ENCODE measurements at regions not wholly inside any gene's neighbourhood (a gene's known extent, or its start where the extent isn't known, plus 50 kb on each side); places are given as distances from the start of the nearest gene placed in this dataset.

GRCh38 chr9:4420351-4420750 is 69.9 kb upstream of the SLC1A1 start:
- H3K4me3 ChIP-seq: no peak overlapping the region
- H3K27me3 ChIP-seq: no peaks in the 10 kb centered on the region
- no peaks in the 10 kb centered on the region for H3K9me3 ChIP-seq
- ATAC-seq (ENCODE audit: low FRiP score in 2 of 2) (no peak), DNase-seq (no peak)
- 77 to 81% methylated on average over 6 of the region's 6 CpGs for WGBS, 2 donors
- peaks cover 0 to 8% (median 4%) of the 10 kb centered on the region in 4 donors for H3K4me1 ChIP-seq
- TF ChIP-seq POLR2A (IDR thresholded peaks at IDR 0.05) (no peak), POLR2AphosphoS5 (IDR thresholded peaks at IDR 0.05) (no peak), CTCF (IDR thresholded peaks at IDR 0.05) (no peak), EP300 (IDR thresholded peaks at IDR 0.05) (no peak)
- H3K36me3 ChIP-seq: no peaks in the 10 kb centered on the region
- no peak overlapping the region for H3K27ac ChIP-seq

- H3K36me3 ChIP-seq: no peaks in the 10 kb centered on the region
- no peaks in the 10 kb centered on the region for H3K27me3 ChIP-seq
- TF ChIP-seq POLR2AphosphoS5 (IDR thresholded peaks at IDR 0.05) (no peak), EP300 (IDR thresholded peaks at IDR 0.05) (no peak), POLR2A (IDR thresholded peaks at IDR 0.05) (no peak)
- 69 to 82% methylated on average over 2 of the region's 2 CpGs for WGBS, 2 donors
- H3K27ac ChIP-seq: no peak overlapping the region
- no peaks in the 10 kb centered on the region for H3K9me3 ChIP-seq
- no peak for DNase-seq
- peaks cover 0 to 2% (median 0%) of the 10 kb centered on the region in 4 donors for H3K4me1 ChIP-seq
- H3K4me3 ChIP-seq: no peak overlapping the region
- ATAC-seq (ENCODE audit: low FRiP score in 2 of 2): no peak
Observed at GRCh38 chr9:4417578-4418325, 72.5 kb upstream of the SLC1A1 start.

GRCh38 chr9:4416467-4416866 is 73.8 kb upstream of the SLC1A1 start:
- WGBS, 2 donors: 53 to 65% methylated on average over 1 of the region's 1 CpG
- Histone ChIP-seq H3K4me1 (peaks cover 0 to 2% (median 0%) of the 10 kb centered on the region in 4 donors), H3K9me3 (no peaks in the 10 kb centered on the region), H3K27me3 (no peaks in the 10 kb centered on the region), H3K27ac (no peak overlapping the region), H3K4me3 (no peak overlapping the region), H3K36me3 (no peaks in the 10 kb centered on the region)
- no peak for DNase-seq
- TF ChIP-seq POLR2A (IDR thresholded peaks at IDR 0.05): no peak
- no peak for ATAC-seq (ENCODE audit: low FRiP score in 2 of 2)

GRCh38 chr9:4415281-4415680 is 75.0 kb upstream of the SLC1A1 start:
- WGBS, 2 donors: 80 to 84% methylated on average over 2 of the region's 2 CpGs
- Histone ChIP-seq H3K4me3 (no peak overlapping the region), H3K4me1 (peaks cover 0 to 2% (median 0%) of the 10 kb centered on the region in 4 donors), H3K9me3 (no peaks in the 10 kb centered on the region), H3K27ac (no peak overlapping the region), H3K36me3 (no peaks in the 10 kb centered on the region), H3K27me3 (no peaks in the 10 kb centered on the region)
- ATAC-seq (ENCODE audit: low FRiP score in 2 of 2) (no peak), DNase-seq (no peak)
- TF ChIP-seq POLR2AphosphoS5 (IDR thresholded peaks at IDR 0.05) (no peak), CTCF (IDR thresholded peaks at IDR 0.05) (no peak), POLR2A (IDR thresholded peaks at IDR 0.05) (no peak), EP300 (IDR thresholded peaks at IDR 0.05) (no peak)

GRCh38 chr9:4413856-4414255 is 76.4 kb upstream of the SLC1A1 start:
- 82 to 94% methylated on average over 1 of the region's 1 CpG for WGBS, 2 donors
- no peak overlapping the region for H3K4me3 ChIP-seq
- H3K27ac ChIP-seq: no peak overlapping the region
- DNase-seq: no peak
- no peaks in the 10 kb centered on the region for H3K9me3 ChIP-seq
- no peak for ATAC-seq (ENCODE audit: low FRiP score in 2 of 2)
- no peaks in the 10 kb centered on the region for H3K27me3 ChIP-seq
- H3K36me3 ChIP-seq: no peaks in the 10 kb centered on the region
- TF ChIP-seq CTCF (IDR thresholded peaks at IDR 0.05): no peak
- no peak for TF ChIP-seq POLR2AphosphoS5 (IDR thresholded peaks at IDR 0.05)
- no peak for TF ChIP-seq EP300 (IDR thresholded peaks at IDR 0.05)
- no peak for TF ChIP-seq POLR2A (IDR thresholded peaks at IDR 0.05)
- peaks cover 0 to 2% (median 0%) of the 10 kb centered on the region in 4 donors for H3K4me1 ChIP-seq

DNA sequence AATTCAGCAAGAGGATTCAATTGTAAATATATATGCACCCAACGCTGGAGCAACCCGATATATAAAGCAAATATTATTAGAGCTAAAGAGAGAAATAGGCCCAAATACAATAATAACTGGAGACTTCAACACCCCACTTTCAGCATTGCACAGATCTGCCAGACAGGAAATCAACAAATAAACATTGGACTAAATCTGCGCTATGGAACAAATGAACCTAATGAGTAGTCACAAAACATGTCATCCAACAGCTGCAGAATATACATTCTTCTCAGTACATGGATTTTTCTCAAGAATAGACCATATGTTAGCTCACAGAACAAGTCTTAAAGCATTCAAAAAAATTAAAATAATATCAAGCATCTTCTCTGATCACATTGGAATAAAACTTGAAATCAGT is 86.1 kb upstream of the SLC1A1 start:
- H3K27me3 ChIP-seq: no peaks in the 10 kb centered on the region
- peaks cover 0 to 12% (median 0%) of the 10 kb centered on the region in 4 donors for H3K9me3 ChIP-seq
- no peak overlapping the region for H3K27ac ChIP-seq
- ATAC-seq (ENCODE audit: low FRiP score in 2 of 2): no peak
- WGBS, 2 donors: 56 to 75% methylated on average over 3 of the region's 3 CpGs
- H3K4me1 ChIP-seq: no peaks in the 10 kb centered on the region
- H3K4me3 ChIP-seq: no peak overlapping the region
- no peak for TF ChIP-seq CTCF (IDR thresholded peaks at IDR 0.05)
- no peak for TF ChIP-seq POLR2AphosphoS5 (IDR thresholded peaks at IDR 0.05)
- TF ChIP-seq EP300 (IDR thresholded peaks at IDR 0.05): no peak
- TF ChIP-seq POLR2A (IDR thresholded peaks at IDR 0.05): no peak
- no peak for DNase-seq
- H3K36me3 ChIP-seq: no peaks in the 10 kb centered on the region
